GDM1 (cell line): ENCODE measurements at regions not wholly inside any gene's neighbourhood (a gene's known extent, or its start where the extent isn't known, plus 50 kb on each side); places are given as distances from the start of the nearest gene placed in this dataset.

Experiments
- DNase-seq: peaks from one replicate; lab custom pipeline; 2025; lab: John Stamatoyannopoulos, UW

- no peak for DNase-seq
These were observed 80.1 kb upstream of the CREB1 start for GRCh38 chr2:207449642-207450165.

GRCh38 chr2:207450186-207450585 is 79.6 kb upstream of the CREB1 start:
- DNase-seq, result no peak

GRCh38 chr2:207458582-207458981 is 71.2 kb upstream of the CREB1 start:
- DNase-seq, result no peak

GRCh38 chr2:207459990-207460757 is 69.6 kb upstream of the CREB1 start:
- no peak for DNase-seq

GRCh38 chr2:207463433-207463832 is 66.3 kb upstream of the CREB1 start:
- DNase-seq, result no peak

GRCh38 chr2:207464007-207464406 is 65.8 kb upstream of the CREB1 start:
- no peak for DNase-seq

GRCh38 chr2:207465894-207466293 is 63.9 kb upstream of the CREB1 start:
- DNase-seq, result no peak

- DNase-seq, result no peak
These were observed 61.9 kb upstream of the CREB1 start for GRCh38 chr2:207467716-207468347.

- DNase-seq, result no peak
These were observed 61.3 kb upstream of the CREB1 start for GRCh38 chr2:207468488-207468887.

- no peak for DNase-seq
These were observed 60.3 kb upstream of the CREB1 start for GRCh38 chr2:207469451-207469850.

- no peak for DNase-seq
These were observed 59.6 kb upstream of the CREB1 start for GRCh38 chr2:207469943-207470729.

- DNase-seq, result no peak
These were observed 58.5 kb upstream of the CREB1 start for GRCh38 chr2:207471261-207471660.

GRCh38 chr2:207472343-207473048 is 57.3 kb upstream of the CREB1 start:
- no peak for DNase-seq

GRCh38 chr2:207473049-207473930 is 56.5 kb upstream of the CREB1 start:
- peak; percentile 62 for DNase-seq

GRCh38 chr2:207473931-207474235 is 55.9 kb upstream of the CREB1 start:
- DNase-seq, result no peak

GRCh38 chr2:207474863-207475485 is 54.8 kb upstream of the CREB1 start:
- DNase-seq, result no peak

GRCh38 chr2:207475546-207475945 is 54.2 kb upstream of the CREB1 start:
- no peak for DNase-seq

- DNase-seq, result no peak
These were observed 51.9 kb upstream of the CREB1 start for GRCh38 chr2:207477896-207478295.

GRCh38 chr2:207478572-207478971 is 51.2 kb upstream of the CREB1 start:
- DNase-seq, result no peak

GRCh38 chr2:207479198-207479785 is 50.5 kb upstream of the CREB1 start:
- DNase-seq, result no peak
